ENCODE measurements at regions not wholly inside any gene's neighbourhood (a gene's known extent, or its start where the extent isn't known, plus 50 kb on each side); places are given as distances from the start of the nearest gene placed in this dataset.
"Not testable (repeated sequence)": the region's sequence is repeated elsewhere in the genome, so short reads cannot be mapped to it uniquely, and the experiment has no call there.

DNA sequence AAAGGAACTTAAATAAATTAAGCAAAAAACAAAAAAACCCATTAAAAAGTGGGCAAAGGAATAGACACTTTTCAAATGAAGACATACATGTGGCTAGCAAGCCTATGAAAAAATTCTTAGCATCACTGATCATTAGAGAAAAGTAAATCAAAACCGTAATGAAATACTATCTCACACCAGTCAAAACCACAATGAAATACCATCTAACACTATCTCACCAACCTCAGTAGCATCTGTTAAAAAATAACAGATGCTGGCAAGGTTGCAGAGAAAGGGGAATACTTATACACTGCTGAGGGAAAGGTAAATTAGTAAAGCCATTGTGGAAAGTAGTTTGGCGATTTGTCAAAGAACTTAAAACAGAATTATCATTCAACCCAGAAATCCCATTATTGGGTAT, 381.1 kb downstream of the FLRT2 start:
- DNase-seq: no peak

DNA sequence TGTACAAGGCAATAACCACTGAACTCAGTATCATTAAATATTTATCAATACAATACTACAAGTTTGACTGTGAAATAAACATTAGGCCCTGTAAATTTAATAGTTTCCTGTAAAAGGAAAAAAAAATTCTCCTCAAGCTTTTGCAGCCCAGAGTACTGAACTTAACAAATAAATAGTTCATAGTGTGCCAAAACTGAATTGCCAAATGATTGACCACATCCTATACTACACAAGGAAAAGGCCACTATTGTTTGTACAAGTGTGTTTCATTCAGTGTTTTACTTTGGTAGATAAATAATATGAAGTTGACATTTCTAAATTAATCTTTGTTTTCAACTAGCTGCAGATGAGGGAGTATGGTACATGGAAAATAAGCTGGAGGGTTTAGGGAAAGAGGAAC, 379.6 kb downstream of the FLRT2 start:
- DNase-seq: no peak

- DNase-seq: no peak
These were observed 377.6 kb downstream of the FLRT2 start for GRCh38 chr14:85907536-85907935.

DNA sequence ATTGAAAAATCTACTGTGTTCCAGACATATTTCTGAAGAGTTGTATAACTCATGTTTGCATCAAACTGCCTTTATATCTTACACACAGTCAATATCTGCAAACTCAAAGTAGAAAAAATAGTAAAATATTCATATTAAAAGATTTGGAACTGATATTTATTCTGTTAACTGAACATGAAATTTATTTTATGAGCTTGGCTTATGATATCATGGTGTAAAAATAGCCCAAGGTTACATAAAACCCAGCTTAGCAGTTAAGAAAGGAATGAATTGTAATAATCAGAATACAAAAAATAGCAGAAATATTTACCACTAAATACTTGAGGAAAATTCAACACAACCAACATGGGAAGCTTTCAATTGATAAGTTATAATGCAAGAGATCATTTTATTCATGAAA, 367.9 kb downstream of the FLRT2 start:
- no peak for DNase-seq

DNA sequence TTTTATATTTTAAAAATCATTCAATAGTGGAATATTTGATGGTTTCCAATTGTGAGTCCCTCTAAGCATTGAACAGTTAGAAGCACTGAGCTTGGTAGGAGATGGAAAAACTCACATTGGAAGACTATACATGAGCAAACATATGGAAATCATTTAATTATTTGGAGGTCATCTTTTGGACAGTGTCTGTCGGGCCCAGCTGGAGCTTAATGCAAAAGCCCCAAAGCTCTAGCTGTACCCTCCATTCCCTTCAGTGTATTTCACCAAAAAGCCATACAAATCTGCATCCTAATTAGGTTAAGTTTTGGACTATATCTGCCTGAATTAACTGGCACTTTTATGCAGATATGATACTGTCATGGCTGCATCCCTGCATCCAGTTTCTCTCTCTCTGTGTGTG, 365.7 kb downstream of the FLRT2 start:
- no peak for DNase-seq

DNA sequence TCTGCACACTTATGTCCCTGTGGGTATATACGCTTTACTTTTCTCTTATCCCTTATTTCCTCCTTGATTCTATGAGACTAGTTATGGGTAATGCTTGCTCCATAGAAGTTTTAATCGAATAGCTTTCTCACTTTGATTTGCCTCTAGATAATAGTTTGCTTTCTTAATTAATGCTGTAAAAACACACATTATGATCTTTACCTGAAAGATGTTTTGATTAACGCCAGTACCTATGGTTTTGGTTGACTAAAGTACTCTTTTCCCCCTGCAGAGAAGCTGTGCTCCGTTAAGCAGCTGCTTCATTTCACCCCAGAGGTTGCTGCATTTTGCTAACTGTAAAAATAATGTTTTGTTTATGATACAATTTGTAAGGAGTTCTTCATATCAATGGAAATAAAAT, 362.3 kb downstream of the FLRT2 start:
- no peak for DNase-seq

DNA sequence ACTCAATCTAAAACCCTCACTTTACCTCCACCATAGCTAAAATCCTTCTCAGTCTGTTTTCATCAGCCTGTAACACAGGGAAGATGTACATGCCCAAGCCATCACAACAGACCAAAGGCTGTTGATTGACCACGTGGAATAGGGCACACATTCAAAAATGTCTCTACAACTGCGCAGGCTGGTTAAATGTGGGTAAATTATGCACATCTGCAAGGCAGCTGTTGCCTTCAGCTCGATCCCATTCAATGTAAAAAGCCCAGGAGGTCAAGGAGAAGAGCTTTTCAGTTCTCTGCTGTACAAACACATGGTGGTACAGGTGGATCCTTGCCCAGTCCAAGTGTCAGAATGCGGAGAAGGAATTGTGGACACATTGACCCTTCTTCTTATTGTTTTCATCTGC, 354.0 kb downstream of the FLRT2 start:
- no peak for DNase-seq

GRCh38 chr14:85883101-85883500, 353.2 kb downstream of the FLRT2 start:
- no peak for DNase-seq

DNA sequence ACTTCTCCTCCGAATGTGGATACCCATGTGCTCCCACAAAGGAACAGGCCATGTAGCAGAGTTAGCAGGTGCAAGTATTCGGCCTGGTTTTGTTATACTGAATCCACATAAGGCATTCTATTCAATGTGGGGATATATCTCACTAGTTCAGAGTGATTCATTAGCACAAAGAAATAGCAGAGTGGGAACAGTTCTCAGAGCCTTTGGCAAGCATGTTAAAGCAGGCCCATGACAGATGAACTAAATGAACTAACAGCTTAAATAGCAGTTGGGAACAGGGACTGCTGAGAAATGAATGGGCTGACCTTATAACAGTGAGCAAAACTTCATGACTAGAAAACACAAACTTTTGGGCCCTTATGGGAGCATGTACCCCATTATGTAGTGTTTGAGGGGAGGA, 352.0 kb downstream of the FLRT2 start:
- no peak for DNase-seq

- DNase-seq: no peak
These were observed 348.9 kb downstream of the FLRT2 start for GRCh38 chr14:85878874-85879273.

DNA sequence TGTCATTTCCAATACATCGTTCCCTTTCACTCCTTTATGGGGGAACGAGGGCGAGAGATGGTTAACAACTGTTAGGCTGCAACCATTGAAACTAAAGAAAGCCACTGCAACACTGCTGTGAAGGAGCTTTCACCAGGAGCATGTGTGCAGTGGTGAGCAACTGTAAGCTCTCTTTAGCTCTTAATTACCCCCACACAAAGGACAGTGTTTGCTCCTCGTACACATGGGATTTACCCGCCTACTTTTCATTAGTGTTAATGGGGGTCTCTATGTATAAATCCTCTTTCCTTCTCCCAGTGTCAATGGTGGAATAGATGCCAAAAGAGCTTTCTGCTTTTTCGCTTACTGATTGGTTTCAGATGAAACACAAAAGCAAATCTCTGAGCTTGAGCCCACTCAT, 343.1 kb downstream of the FLRT2 start:
- no peak for DNase-seq

- DNase-seq: no peak
These were observed 337.5 kb downstream of the FLRT2 start for GRCh38 chr14:85867450-85867849.

DNA sequence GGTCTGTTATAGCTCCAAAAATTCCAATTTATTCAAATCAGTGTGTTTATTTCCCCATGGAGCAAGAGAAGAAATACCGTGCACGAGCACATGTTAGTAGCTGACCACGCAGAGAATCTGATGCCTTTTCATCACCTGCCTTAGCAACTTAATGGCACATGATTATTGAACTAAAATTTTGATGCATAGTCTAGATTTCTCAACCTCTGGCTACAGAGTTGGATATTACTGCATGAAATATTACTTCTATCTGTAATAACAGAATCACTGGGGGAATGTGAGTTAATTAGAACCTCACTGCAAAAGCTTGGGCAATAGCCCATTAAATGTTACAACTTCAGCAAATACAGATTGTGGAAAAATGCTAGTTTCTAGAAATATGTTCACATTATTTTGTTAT, 335.8 kb downstream of the FLRT2 start:
- DNase-seq: no peak

DNA sequence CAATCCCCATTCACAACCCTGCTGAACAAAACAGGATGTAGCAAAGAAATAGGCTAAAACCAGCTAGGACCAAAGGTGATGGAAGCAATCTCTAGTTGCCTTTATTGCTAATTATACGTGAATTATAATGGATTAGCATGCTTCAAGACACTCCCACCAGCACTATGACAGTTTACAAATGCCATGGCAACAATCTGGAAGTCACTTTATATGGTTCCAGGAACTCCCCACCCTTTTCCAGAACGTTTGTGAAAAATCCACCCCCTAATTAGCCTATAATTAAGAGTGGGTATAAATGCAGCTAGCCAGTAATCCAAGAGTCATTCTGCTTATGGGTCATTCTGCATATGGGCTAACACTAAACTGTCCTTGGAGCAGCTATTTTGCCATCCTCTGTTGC, 328.7 kb downstream of the FLRT2 start:
- DNase-seq: no peak

GRCh38 chr14:85856430-85856829, 326.5 kb downstream of the FLRT2 start:
- no peak for DNase-seq

DNA sequence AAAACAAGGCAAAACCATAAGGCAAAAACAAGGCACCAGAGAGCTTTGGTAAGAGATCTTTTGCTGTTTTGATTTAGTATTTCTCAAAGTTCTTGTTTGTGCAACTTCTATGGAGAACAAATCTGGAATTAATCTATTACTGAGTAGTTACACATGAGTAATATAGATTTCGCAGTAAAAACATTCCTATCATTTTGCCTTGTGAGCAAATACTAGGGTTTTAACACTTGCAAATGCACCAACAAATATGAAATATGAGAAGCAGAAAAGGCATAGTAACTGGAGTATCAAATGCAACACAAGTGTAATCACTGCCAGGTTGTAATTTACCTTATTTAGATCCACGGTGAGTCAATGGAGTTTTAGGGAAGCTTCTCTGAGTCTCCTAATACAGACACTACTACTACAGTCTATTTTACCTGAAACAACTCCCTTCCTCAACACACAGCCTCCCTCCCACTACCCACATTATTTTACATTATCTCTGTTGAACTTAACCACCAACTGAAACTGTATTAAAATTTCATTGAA, 324.1 kb downstream of the FLRT2 start:
- no peak for DNase-seq

GRCh38 chr14:85852906-85853305, 323.0 kb downstream of the FLRT2 start:
- DNase-seq: no peak

GRCh38 chr14:85852123-85852522, 322.2 kb downstream of the FLRT2 start:
- DNase-seq: not testable (repeated sequence)

DNA sequence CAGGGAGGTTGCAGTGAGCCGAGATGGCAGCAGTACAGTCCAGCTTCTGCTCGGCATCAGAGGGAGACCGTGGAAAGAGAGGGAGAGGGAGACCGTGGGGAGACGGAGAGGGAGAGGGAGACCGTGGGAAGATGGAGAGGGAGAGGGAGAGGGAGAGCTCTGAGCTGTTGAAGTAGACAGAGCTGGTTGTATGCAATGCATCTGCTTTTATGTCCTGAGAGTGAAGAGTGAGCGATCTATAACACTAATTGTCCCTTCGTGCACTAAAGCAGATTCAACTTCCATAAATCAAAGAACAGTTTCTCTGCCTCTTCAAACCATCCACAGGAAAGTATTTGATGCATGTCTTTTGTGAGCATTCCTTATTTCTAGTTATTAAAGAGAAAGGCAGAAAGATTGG, 300.6 kb downstream of the FLRT2 start:
- not testable (repeated sequence) for DNase-seq

DNA sequence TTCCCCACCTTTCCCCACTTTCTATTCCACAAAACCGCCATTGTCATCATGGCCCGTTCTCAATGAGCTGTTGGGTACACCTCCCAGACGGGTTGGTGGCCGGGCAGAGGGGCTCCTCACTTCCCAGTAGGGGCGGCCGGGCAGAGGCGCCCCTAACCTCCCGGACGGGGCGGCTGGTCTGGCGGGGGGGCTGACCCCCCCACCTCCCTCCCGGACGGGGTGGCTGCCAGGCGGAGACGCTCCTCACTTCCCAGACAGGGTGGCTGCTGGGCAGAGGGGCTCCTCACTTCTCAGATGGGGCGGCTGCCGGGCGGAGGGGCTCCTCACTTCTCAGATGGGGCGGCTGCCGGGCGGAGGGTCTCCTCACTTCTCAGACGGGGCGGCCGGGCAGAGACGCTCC, 299.7 kb downstream of the FLRT2 start:
- not testable (repeated sequence) for DNase-seq

- no peak for DNase-seq
These were observed 294.6 kb downstream of the FLRT2 start for GRCh38 chr14:85824526-85824925.

- no peak for DNase-seq
These were observed 292.3 kb downstream of the FLRT2 start for GRCh38 chr14:85822236-85822635.

GRCh38 chr14:85817430-85817829, 287.5 kb downstream of the FLRT2 start:
- no peak for DNase-seq

DNA sequence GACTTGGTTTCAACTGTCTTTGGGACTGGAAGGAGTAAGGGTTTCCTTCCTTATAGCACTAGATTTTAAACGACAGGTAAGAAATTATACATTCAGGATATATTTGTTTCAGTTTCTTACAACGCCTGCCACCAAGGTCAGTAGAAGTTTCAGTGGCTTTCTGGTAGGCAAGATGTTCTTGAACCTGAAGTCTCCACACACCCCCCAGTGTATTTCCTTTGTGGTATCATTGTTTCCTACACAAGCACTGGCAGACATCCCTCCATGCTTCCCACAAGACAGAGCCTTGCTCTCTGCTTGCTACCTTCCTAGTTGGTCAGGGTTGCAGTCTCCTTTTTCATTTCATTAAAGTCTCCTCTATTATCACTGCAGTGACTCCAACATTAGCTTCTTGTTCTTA, 283.1 kb downstream of the FLRT2 start:
- no peak for DNase-seq

- no peak for DNase-seq
These were observed 281.4 kb downstream of the FLRT2 start for GRCh38 chr14:85811340-85811739.

- no peak for DNase-seq
These were observed 269.7 kb downstream of the FLRT2 start for GRCh38 chr14:85799668-85800067.
